HG03520 (cell line): ENCODE measurements at regions not wholly inside any gene's neighbourhood (a gene's known extent, or its start where the extent isn't known, plus 50 kb on each side); places are given as distances from the start of the nearest gene placed in this dataset.

ENCODE experiments used
- ATAC-seq: cut with Tn5 transposase; IDR thresholded peaks from one replicate; pipeline ENCODE4 v1.9.1; 2021; ENCODE audit warnings: mild to moderate bottlenecking, moderate library complexity; ENCODE audit not compliant: unreplicated experiment

GRCh38 chr10:6660460-6660859 is 80.4 kb upstream of the PRKCQ start:
- ATAC-seq, result no peak

GRCh38 chr10:6659451-6659850 is 79.4 kb upstream of the PRKCQ start:
- no peak for ATAC-seq

GRCh38 chr10:6657669-6658068 is 77.6 kb upstream of the PRKCQ start:
- no peak for ATAC-seq

- ATAC-seq, result no peak
Measured at GRCh38 chr10:6657196-6657595, 77.1 kb upstream of the PRKCQ start.

DNA sequence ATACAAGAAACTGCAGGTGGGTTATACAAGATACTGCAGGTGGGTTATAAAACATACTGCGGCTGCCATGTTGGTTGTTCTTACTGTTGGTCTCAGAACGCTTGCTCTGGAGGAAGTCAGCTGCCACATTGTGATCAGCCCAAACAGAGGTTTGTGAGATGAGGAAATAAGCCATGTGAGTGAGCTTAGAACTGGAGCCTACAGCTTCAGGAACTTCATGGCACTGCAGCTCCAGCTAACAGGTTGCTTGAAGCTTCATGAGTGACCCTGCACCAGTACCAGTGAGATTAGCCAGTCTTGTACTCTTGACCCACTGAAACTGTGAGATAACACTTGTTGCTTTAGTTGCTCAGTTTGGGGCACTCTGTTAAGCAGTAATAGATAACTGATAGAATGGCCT is 74.5 kb upstream of the PRKCQ start:
- no peak for ATAC-seq

DNA sequence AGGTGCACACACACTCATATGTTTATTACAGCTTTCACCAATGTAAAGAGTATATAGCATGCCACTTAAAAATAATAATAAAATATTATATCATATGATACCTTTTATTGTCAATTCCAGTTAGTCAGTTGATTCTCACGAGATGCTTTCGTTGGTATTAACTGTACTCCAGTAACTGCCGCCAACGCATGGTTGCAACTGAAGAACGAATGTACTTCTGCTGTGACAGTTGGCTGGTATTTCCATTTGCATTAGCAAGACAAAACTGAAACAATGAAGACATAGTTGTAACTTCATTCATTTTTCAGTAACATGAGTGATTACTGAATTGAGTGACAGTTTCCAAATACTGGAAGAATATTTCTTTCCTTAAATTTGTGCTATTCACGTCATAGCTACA is 70.5 kb upstream of the PRKCQ start:
- no peak for ATAC-seq

- no peak for ATAC-seq
Measured at GRCh38 chr10:6649903-6650302, 69.8 kb upstream of the PRKCQ start.

- ATAC-seq, result no peak
Measured at GRCh38 chr10:6648894-6649720, 69.0 kb upstream of the PRKCQ start.

GRCh38 chr10:6647811-6648526 is 67.9 kb upstream of the PRKCQ start:
- ATAC-seq, result peak; percentile 81

DNA sequence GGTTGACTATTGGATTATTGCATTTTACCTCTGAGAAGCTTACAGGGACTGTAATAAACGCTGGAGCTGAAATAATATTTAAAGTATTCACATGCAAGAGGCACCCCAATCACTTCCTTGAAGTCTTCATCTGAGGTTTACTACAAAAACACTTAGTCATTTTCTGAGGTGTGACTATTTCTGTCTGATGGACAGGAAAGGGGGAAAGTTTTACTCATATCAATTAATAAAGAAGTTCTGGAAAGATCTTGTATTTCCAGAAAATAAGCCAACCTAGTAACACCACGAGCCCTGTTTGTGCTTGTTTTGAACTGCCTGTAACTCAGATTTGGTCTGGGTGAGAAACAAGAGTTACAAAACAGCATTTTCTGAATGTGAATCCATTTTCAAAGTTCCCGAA is 63.9 kb upstream of the PRKCQ start:
- ATAC-seq, result no peak

DNA sequence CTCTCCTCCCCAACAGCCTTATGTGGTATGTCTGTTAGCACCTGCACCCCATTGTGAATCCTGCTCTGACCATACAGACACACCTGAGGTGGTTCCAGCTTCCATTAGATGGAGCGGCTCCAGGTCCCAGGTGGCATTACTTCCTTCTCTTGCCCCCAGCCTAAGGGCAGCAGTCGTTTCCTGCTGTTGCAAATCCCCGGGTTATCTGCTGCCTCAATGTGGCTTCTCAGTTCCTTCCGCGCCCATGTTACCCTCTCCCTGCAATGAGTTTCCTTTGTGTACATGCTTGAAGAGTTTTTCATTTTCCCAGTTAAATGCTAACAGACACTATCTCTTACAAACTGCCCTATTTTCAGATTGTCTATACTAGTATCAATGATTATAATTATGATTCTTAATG is 62.8 kb upstream of the PRKCQ start:
- ATAC-seq, result no peak

DNA sequence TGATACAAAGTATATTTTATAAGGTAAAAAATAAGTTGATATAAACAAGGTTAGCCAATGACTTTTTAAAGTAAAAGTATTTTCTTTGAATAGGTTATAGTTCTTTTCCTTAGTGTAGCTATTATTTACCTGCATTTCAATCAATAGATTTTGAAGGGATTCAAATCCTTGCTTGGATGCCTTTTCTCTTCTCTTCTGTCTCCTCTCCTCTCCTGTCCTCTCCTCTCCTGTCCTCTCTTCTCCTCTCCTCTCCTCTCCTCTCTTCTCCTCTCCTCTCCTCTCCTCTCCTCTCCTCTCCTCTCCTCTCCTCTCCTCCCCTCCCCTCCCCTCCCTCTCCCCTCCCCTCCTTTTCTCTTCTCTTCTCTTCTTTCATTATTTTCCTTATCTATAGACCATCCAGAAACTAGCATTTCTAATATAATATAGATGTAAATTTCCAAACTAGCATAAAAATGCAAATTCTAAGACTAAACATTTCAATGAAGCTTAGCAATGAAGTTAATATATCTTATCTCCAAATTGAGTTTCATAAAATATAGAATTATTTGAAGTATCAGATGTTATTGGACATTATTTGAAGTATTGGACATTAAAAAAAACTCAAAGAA is 60.5 kb upstream of the PRKCQ start:
- no peak for ATAC-seq

DNA sequence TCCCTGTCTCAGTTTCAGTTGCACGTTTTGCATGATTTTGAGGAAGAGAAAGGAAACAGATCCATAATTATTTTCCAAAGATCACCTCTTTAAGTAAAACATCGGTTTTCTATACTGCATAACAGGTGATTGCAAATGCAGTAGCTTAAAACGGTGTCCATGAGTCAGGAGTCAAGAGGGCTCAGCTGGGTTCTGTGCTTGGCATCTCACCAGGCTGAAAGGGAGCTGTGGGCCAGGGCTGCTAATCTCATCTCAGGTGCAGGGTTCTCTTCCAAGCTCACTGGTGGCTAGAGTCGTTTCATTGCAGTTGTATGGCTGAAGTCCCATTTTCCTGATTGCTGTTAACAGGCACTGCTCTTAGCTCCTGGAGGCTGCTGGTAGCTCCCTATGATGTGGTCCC is 57.0 kb upstream of the PRKCQ start:
- ATAC-seq, result no peak

DNA sequence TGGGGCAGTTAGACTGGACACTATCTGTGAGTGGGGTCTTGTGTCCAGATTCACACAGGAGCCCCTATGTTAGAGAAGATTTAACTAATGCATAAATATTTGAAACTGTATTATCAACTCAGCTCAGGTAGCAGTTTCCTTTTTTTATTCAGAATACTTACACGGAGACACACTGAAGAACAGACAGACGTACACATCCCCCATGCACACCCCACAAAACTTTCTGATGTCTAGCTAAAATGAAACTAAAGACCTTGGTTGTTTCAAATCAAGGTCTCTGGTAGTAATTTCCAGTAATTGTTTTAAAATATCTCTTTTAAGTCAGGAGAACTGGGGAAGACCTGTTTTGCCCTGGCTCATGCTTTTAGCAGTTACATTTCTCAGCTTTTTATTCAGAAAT is 55.7 kb upstream of the PRKCQ start:
- no peak for ATAC-seq
